ENCODE measurements at regions not wholly inside any gene's neighbourhood (a gene's known extent, or its start where the extent isn't known, plus 50 kb on each side); places are given as distances from the start of the nearest gene placed in this dataset.

DNA sequence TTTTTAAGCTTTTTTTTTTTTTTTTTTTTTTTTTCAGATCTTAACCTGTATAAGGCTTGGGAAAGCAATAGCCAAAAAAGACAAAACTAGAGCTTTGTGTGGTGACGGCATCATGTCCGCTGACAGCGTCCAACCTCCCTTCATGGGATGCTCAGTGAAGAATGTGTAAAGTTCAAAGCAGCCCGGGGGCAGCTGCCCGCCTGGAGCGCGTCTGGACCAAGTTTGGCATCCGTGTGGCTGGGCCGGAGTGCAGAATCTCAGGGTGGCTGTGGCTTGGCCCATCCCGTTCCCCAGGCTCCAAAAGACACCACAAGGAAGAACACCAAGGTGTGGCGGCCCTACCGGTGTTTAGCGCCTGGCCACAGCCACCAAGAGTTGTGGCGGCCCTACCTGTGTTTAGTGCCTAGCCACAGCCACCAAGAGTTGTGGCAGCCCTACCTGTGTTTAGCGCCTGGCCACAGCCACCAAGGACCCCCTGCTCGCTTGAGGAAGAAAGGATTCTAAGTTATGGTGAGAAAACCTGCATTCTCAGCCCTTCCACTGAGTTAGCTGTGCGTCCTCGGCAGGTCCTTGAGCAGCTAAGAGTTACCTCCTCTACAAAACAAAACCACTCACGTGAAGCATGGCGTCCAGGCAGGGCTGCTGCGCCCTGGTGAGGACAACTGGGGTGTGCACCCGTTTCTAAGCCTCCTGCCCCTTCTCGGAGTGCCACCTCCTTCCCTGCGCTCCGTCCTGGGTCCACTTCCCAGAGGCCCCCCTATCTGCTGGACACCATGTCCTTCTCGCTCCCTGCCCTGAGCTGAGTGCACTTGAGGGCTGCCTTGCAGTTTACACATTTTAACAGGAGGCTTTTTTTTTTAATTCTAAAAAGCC is 103.6 kb upstream of the SALL3 start:
- TF ChIP-seq PATZ1 (CRISPR knock-in tag; IDR thresholded peaks at IDR 0.05; ENCODE audit: borderline replicate concordance) (no peak), ISL1 (CRISPR knock-in tag; IDR thresholded peaks at IDR 0.05) (no peak), TSHZ2 (CRISPR knock-in tag; IDR thresholded peaks at IDR 0.05) (no peak), GLIS3 (CRISPR knock-in tag; IDR thresholded peaks at IDR 0.05) (no peak), RARB (CRISPR knock-in tag; IDR thresholded peaks at IDR 0.05) (no peak), PPARA (CRISPR knock-in tag; IDR thresholded peaks at IDR 0.05; ENCODE audit: borderline replicate concordance) (no peak), CSDC2 (CRISPR knock-in tag; IDR thresholded peaks at IDR 0.05) (no peak), BACH2 (CRISPR knock-in tag; IDR thresholded peaks at IDR 0.05; ENCODE audit: borderline replicate concordance) (no peak), OSR1 (CRISPR knock-in tag; IDR thresholded peaks at IDR 0.05) (no peak), ARNTL (CRISPR knock-in tag; IDR thresholded peaks at IDR 0.05; ENCODE audit: borderline replicate concordance, low read depth) (no peak), TOX (CRISPR knock-in tag; IDR thresholded peaks at IDR 0.05; ENCODE audit: borderline replicate concordance) (no peak), ESRRG (CRISPR knock-in tag; IDR thresholded peaks at IDR 0.05) (no peak), ZNF8 (CRISPR knock-in tag; IDR thresholded peaks at IDR 0.05) (no peak), SNAI2 (CRISPR knock-in tag; IDR thresholded peaks at IDR 0.05) (no peak), TCF4 (CRISPR knock-in tag; IDR thresholded peaks at IDR 0.05; ENCODE audit: borderline replicate concordance) (no peak), ZFP30 (CRISPR knock-in tag; IDR thresholded peaks at IDR 0.05) (no peak), ZC3H10 (CRISPR knock-in tag; IDR thresholded peaks at IDR 0.05) (no peak)
- TF ChIP-seq, protein P1, sequence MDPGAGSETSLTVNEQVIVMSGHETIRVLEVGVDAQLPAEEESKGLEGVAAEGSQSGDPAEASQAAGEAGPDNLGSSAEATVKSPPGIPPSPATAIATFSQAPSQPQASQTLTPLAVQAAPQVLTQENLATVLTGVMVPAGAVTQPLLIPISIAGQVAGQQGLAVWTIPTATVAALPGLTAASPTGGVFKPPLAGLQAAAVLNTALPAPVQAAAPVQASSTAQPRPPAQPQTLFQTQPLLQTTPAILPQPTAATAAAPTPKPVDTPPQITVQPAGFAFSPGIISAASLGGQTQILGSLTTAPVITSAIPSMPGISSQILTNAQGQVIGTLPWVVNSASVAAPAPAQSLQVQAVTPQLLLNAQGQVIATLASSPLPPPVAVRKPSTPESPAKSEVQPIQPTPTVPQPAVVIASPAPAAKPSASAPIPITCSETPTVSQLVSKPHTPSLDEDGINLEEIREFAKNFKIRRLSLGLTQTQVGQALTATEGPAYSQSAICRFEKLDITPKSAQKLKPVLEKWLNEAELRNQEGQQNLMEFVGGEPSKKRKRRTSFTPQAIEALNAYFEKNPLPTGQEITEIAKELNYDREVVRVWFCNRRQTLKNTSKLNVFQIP (CRISPR knock-in tag; IDR thresholded peaks at IDR 0.05; ENCODE audit: borderline replicate concordance, low read depth) = no peak
- no peak for ATAC-seq

GRCh38 chr18:78876868-78877267 is 102.8 kb upstream of the SALL3 start:
- no peak for TF ChIP-seq ZFP30 (CRISPR knock-in tag; IDR thresholded peaks at IDR 0.05)
- no peak for TF ChIP-seq ZNF565 (CRISPR knock-in tag; conservative IDR thresholded peaks at IDR 0.05; ENCODE audit: low read depth)
- TF ChIP-seq, protein P1 (CRISPR knock-in tag; IDR thresholded peaks at IDR 0.05; ENCODE audit: borderline replicate concordance, low read depth) = no peak
- TF ChIP-seq TCF4 (CRISPR knock-in tag; IDR thresholded peaks at IDR 0.05; ENCODE audit: borderline replicate concordance) = no peak
- TF ChIP-seq, protein P2, sequence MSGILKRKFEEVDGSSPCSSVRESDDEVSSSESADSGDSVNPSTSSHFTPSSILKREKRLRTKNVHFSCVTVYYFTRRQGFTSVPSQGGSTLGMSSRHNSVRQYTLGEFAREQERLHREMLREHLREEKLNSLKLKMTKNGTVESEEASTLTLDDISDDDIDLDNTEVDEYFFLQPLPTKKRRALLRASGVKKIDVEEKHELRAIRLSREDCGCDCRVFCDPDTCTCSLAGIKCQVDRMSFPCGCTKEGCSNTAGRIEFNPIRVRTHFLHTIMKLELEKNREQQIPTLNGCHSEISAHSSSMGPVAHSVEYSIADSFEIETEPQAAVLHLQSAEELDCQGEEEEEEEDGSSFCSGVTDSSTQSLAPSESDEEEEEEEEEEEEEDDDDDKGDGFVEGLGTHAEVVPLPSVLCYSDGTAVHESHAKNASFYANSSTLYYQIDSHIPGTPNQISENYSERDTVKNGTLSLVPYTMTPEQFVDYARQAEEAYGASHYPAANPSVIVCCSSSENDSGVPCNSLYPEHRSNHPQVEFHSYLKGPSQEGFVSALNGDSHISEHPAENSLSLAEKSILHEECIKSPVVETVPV (CRISPR knock-in tag; IDR thresholded peaks at IDR 0.05) = no peak
- TF ChIP-seq TSHZ2 (CRISPR knock-in tag; IDR thresholded peaks at IDR 0.05) = no peak
- TF ChIP-seq BACH2 (CRISPR knock-in tag; IDR thresholded peaks at IDR 0.05; ENCODE audit: borderline replicate concordance) = no peak
- TF ChIP-seq PPARA (CRISPR knock-in tag; IDR thresholded peaks at IDR 0.05; ENCODE audit: borderline replicate concordance) = no peak
- no peak for TF ChIP-seq ZC3H10 (CRISPR knock-in tag; IDR thresholded peaks at IDR 0.05)
- TF ChIP-seq OSR1 (CRISPR knock-in tag; IDR thresholded peaks at IDR 0.05) = no peak
- TF ChIP-seq CREB5 (CRISPR knock-in tag; IDR thresholded peaks at IDR 0.05; ENCODE audit: low read depth) = no peak
- TF ChIP-seq GLIS3 (CRISPR knock-in tag; IDR thresholded peaks at IDR 0.05) = no peak
- TF ChIP-seq SNAI2 (CRISPR knock-in tag; IDR thresholded peaks at IDR 0.05) = no peak
- TF ChIP-seq PATZ1 (CRISPR knock-in tag; IDR thresholded peaks at IDR 0.05; ENCODE audit: borderline replicate concordance) = no peak
- no peak for TF ChIP-seq ISL1 (CRISPR knock-in tag; IDR thresholded peaks at IDR 0.05)
- TF ChIP-seq ESRRG (CRISPR knock-in tag; IDR thresholded peaks at IDR 0.05) = no peak
- ATAC-seq = no peak
